HEK293 (cell line): ENCODE measurements at regions not wholly inside any gene's neighbourhood (a gene's known extent, or its start where the extent isn't known, plus 50 kb on each side); places are given as distances from the start of the nearest gene placed in this dataset.

ENCODE experiments used
- CTCF ChIA-PET: fragments of 350-600 bp; formaldehyde crosslinking; extraction: SDS; loops from one replicate; lab custom pipeline; 2021; ENCODE audit warnings: antibody characterized with exemption; lab: Yijun Ruan, JAX
- POLR2A ChIA-PET: fragments of 300-600 bp; formaldehyde crosslinking; extraction: SDS; loops from one replicate; lab custom pipeline; 2020; ENCODE audit warnings: antibody characterized with exemption, inconsistent platforms; lab: Yijun Ruan, JAX
- H3K27ac ChIP-seq: fragments of 200-500 bp; sonication (Bioruptor generic); 2 replicates; pipeline ENCODE4 v1.5.1; 2014; ENCODE audit warnings: low read depth, low read length, control low read depth, inconsistent platforms; ENCODE audit errors: extremely low read depth
- H3K36me3 ChIP-seq, 2 experiments: fragments of 200-500 bp in 1 of 2; sonication (Bioruptor generic) in 1 of 2; 1 replicate in 1 of 2; 2 replicates in 1 of 2; pipeline ENCODE4 v1.5.1; 2014 to 2017; ENCODE audit warnings: inconsistent platforms in 2 of 2, low read length in 2 of 2; ENCODE audit not compliant: control insufficient read depth in 2 of 2, insufficient read depth in 1 of 2
- H3K4me1 ChIP-seq: fragments of 200-500 bp; sonication (Bioruptor generic); 2 replicates; pipeline ENCODE4 v1.5.1; 2014; ENCODE audit warnings: mild to moderate bottlenecking, low read length, inconsistent platforms; ENCODE audit not compliant: control insufficient read depth, insufficient read depth
- H3K4me3 ChIP-seq: 2 replicates; pipeline ENCODE4 v1.5.1; 2011; ENCODE audit warnings: low read depth, mild to moderate bottlenecking, control low read depth, low read length, moderate library complexity
- H3K9me3 ChIP-seq: fragments of 200-500 bp; sonication (Bioruptor generic); 2 replicates; pipeline ENCODE4 v1.5.1; 2014; ENCODE audit warnings: low read depth, low read length, inconsistent platforms; ENCODE audit not compliant: control insufficient read depth, insufficient read depth
- BCL11A ChIP-seq: fragments of 450-650 bp; formaldehyde crosslinking; IDR thresholded peaks from 2 replicates; pipeline ENCODE4 v1.5.1; 2016; ENCODE audit warnings: low read depth, missing biosample characterization, missing genetic modification characterization
- GLIS2 ChIP-seq: fragments of 450-650 bp; formaldehyde crosslinking; IDR thresholded peaks from 2 replicates; pipeline ENCODE4 v1.5.1; 2016; ENCODE audit warnings: missing biosample characterization, missing genetic modification characterization
- HOXD13 ChIP-seq: sonication (generic); formaldehyde crosslinking; IDR thresholded peaks from 2 replicates; pipeline ENCODE4 v1.8.0; 2022; ENCODE audit warnings: missing genetic modification reagents, borderline replicate concordance
- KLF10 ChIP-seq: fragments of 450-650 bp; IDR thresholded peaks from 2 replicates; pipeline ENCODE4 v1.5.1; 2018; ENCODE audit warnings: missing biosample characterization, mild to moderate bottlenecking, missing genetic modification characterization
- SP3 ChIP-seq: fragments of 450-650 bp; formaldehyde crosslinking; IDR thresholded peaks from 2 replicates; pipeline ENCODE4 v1.5.1; 2016; ENCODE audit warnings: missing biosample characterization, missing genetic modification characterization
- ZFHX2 ChIP-seq: fragments of 450-650 bp; formaldehyde crosslinking; conservative IDR thresholded peaks from 2 replicates; pipeline ENCODE4 v1.5.1; 2016; ENCODE audit warnings: missing biosample characterization, missing genetic modification characterization
- ZIC2 ChIP-seq: fragments of 450-650 bp; formaldehyde crosslinking; IDR thresholded peaks from 2 replicates; pipeline ENCODE4 v1.5.1; 2016; ENCODE audit warnings: missing biosample characterization, missing genetic modification characterization
- ZNF112 ChIP-seq: fragments of 450-650 bp; formaldehyde crosslinking; IDR thresholded peaks from 2 replicates; pipeline ENCODE4 v1.5.0; 2017; ENCODE audit warnings: missing biosample characterization, missing genetic modification characterization
- ZNF114 ChIP-seq: fragments of 450-650 bp; formaldehyde crosslinking; IDR thresholded peaks from 2 replicates; pipeline ENCODE4 v1.5.0; 2017; ENCODE audit warnings: missing biosample characterization, missing genetic modification characterization
- ZNF16 ChIP-seq: fragments of 450-650 bp; formaldehyde crosslinking; IDR thresholded peaks from 2 replicates; pipeline ENCODE4 v1.5.1; 2016; ENCODE audit warnings: low read depth, missing biosample characterization, missing genetic modification characterization
- ZNF2 ChIP-seq: fragments of 450-650 bp; formaldehyde crosslinking; IDR thresholded peaks from 2 replicates; pipeline ENCODE4 v1.5.1; 2016; ENCODE audit warnings: missing biosample characterization, missing genetic modification characterization
- ZNF211 ChIP-seq: fragments of 450-650 bp; formaldehyde crosslinking; IDR thresholded peaks from 2 replicates; pipeline ENCODE4 v1.5.1; 2016; ENCODE audit warnings: low read depth, missing biosample characterization, missing genetic modification characterization
- ZNF311 ChIP-seq: fragments of 450-650 bp; formaldehyde crosslinking; IDR thresholded peaks from 2 replicates; pipeline ENCODE4 v1.5.1; 2017; ENCODE audit warnings: missing biosample characterization, missing genetic modification characterization, borderline replicate concordance
- ZNF350 ChIP-seq: fragments of 450-650 bp; formaldehyde crosslinking; IDR thresholded peaks from 2 replicates; pipeline ENCODE4 v1.5.0; 2017; ENCODE audit warnings: missing biosample characterization, mild to moderate bottlenecking, missing genetic modification characterization
- ZNF423 ChIP-seq: fragments of 450-650 bp; formaldehyde crosslinking; IDR thresholded peaks from 2 replicates; pipeline ENCODE4 v1.5.1; 2016; ENCODE audit warnings: missing biosample characterization, missing genetic modification characterization
- ZNF426 ChIP-seq: fragments of 450-650 bp; formaldehyde crosslinking; IDR thresholded peaks from 2 replicates; pipeline ENCODE4 v1.5.1; 2017; ENCODE audit warnings: missing biosample characterization, missing genetic modification characterization, mild to moderate bottlenecking, inconsistent platforms, moderate library complexity
- ZNF501 ChIP-seq: fragments of 450-650 bp; formaldehyde crosslinking; IDR thresholded peaks from 2 replicates; pipeline ENCODE4 v1.5.1; 2016; ENCODE audit warnings: missing biosample characterization, missing genetic modification characterization
- ZNF530 ChIP-seq: fragments of 450-650 bp; formaldehyde crosslinking; IDR thresholded peaks from 2 replicates; pipeline ENCODE4 v1.5.1; 2016; ENCODE audit warnings: low read depth, missing biosample characterization, missing genetic modification characterization
- ZNF670 ChIP-seq: fragments of 450-650 bp; formaldehyde crosslinking; IDR thresholded peaks from 2 replicates; pipeline ENCODE4 v1.5.1; 2016; ENCODE audit warnings: missing biosample characterization, missing genetic modification characterization, low read depth
- ZNF747 ChIP-seq: fragments of 450-650 bp; formaldehyde crosslinking; IDR thresholded peaks from 2 replicates; pipeline ENCODE4 v1.5.1; 2016; ENCODE audit warnings: missing biosample characterization, missing genetic modification characterization
- ZNF768 ChIP-seq: fragments of 450-650 bp; formaldehyde crosslinking; IDR thresholded peaks from 2 replicates; pipeline ENCODE4 v1.5.1; 2018; ENCODE audit warnings: missing biosample characterization, mild to moderate bottlenecking, missing genetic modification characterization
- ZNF785 ChIP-seq: fragments of 450-650 bp; formaldehyde crosslinking; IDR thresholded peaks from 2 replicates; pipeline ENCODE4 v1.5.1; 2016; ENCODE audit warnings: missing biosample characterization, missing genetic modification characterization
- ZSCAN30 ChIP-seq: fragments of 450-650 bp; IDR thresholded peaks from 2 replicates; pipeline ENCODE4 v1.5.1; 2018; ENCODE audit warnings: missing biosample characterization, mild to moderate bottlenecking, missing genetic modification characterization, moderate library complexity
- TF ChIP-seq, protein P1 (sequence below): fragments of 450-650 bp; formaldehyde crosslinking; optimal IDR thresholded peaks from 2 replicates; pipeline ENCODE3; 2016; ENCODE audit warnings: missing biosample characterization, mild to moderate bottlenecking, missing genetic modification characterization
- TF ChIP-seq, protein P2 (sequence below): fragments of 450-650 bp; formaldehyde crosslinking; IDR thresholded peaks from 2 replicates; pipeline ENCODE4 v1.5.1; 2016; ENCODE audit warnings: missing biosample characterization, missing genetic modification characterization, low read depth
- TF ChIP-seq, protein P3 (sequence below): fragments of 450-650 bp; formaldehyde crosslinking; IDR thresholded peaks from 2 replicates; pipeline ENCODE4 v1.5.1; 2017; ENCODE audit warnings: missing biosample characterization, mild to moderate bottlenecking, missing genetic modification characterization, moderate library complexity
- TF ChIP-seq, protein P4 (sequence below): fragments of 450-650 bp; formaldehyde crosslinking; IDR thresholded peaks from 2 replicates; pipeline ENCODE4 v1.5.1; 2017; ENCODE audit warnings: missing biosample characterization, missing genetic modification characterization
- TF ChIP-seq, protein P5 (sequence below): fragments of 450-650 bp; formaldehyde crosslinking; IDR thresholded peaks from 2 replicates; pipeline ENCODE4 v1.5.1; 2016; ENCODE audit warnings: missing biosample characterization, missing genetic modification characterization, low read depth

DNA sequence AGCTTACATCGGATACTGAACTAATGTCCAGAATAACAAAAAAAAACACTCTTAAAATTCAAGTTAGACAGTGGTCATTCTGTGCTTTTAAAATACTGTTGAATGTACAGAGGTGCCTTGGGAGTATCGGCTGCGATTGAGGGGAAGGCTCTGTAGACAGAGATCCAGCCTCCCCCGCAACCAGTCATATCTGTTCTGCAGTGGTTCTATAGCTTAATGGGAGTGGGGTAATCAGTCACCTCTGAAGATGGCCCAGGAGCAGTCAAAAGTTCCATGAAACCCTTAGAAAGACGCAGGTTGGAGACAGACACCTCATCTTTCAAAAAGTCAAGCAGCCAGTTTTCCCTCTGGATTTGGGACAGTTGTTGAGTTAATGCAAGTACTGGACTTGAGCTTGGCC is 1486.6 kb upstream of the TMEM132C start (continued):
- TF ChIP-seq, protein P1, sequence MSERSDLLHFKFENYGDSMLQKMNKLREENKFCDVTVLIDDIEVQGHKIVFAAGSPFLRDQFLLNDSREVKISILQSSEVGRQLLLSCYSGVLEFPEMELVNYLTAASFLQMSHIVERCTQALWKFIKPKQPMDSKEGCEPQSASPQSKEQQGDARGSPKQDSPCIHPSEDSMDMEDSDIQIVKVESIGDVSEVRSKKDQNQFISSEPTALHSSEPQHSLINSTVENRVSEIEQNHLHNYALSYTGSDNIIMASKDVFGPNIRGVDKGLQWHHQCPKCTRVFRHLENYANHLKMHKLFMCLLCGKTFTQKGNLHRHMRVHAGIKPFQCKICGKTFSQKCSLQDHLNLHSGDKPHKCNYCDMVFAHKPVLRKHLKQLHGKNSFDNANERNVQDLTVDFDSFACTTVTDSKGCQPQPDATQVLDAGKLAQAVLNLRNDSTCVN (tag by site-specific recombination), result no peak
- TF ChIP-seq ZNF785 (no peak), ZFHX2 (tag by site-specific recombination) (no peak), ZNF2 (tag by site-specific recombination) (no peak), ZNF426 (tag by site-specific recombination) (no peak), HOXD13 (no peak), ZNF501 (no peak), BCL11A (tag by site-specific recombination) (no peak)
- TF ChIP-seq, protein P2, sequence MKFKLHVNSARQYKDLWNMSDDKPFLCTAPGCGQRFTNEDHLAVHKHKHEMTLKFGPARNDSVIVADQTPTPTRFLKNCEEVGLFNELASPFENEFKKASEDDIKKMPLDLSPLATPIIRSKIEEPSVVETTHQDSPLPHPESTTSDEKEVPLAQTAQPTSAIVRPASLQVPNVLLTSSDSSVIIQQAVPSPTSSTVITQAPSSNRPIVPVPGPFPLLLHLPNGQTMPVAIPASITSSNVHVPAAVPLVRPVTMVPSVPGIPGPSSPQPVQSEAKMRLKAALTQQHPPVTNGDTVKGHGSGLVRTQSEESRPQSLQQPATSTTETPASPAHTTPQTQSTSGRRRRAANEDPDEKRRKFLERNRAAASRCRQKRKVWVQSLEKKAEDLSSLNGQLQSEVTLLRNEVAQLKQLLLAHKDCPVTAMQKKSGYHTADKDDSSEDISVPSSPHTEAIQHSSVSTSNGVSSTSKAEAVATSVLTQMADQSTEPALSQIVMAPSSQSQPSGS (tag by site-specific recombination), result no peak

DNA sequence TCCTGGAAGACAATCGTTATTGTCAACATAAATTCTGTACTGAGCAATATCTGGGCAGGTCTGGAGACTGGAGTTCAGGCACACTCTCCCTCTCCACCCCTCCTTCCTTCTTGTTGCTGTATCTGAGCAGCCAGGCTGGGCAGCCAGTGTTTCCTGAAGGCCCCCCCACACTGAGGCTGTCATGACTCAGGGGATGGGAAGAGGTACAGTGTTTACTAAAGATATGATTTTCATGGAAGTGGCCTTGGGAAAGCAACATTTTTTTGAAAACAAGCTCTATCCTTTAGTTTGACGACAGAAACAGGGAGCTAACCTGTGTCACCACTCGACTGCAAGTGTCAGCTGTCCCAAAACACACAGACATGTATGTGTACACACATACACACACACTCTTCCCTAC is 1485.4 kb upstream of the TMEM132C start:
- H3K4me1 ChIP-seq, result no peaks in the 10 kb centered on the region
- no peak for TF ChIP-seq GLIS2 (tag by site-specific recombination)
- ChIA-PET CTCF (interaction anchor here (0.6 to 1.1 kb wide), 2 partner anchors 9 to 89 kb away, joined by 3 to 4 read pairs; no protein-coding TSS in a partner anchor), POLR2A (no interaction called here)
- no peak overlapping the region for H3K27ac ChIP-seq
- no peaks in the 10 kb centered on the region for H3K9me3 ChIP-seq
- H3K36me3 ChIP-seq, result no peaks in the 10 kb centered on the region
- H3K4me3 ChIP-seq, result no peak overlapping the region

DNA sequence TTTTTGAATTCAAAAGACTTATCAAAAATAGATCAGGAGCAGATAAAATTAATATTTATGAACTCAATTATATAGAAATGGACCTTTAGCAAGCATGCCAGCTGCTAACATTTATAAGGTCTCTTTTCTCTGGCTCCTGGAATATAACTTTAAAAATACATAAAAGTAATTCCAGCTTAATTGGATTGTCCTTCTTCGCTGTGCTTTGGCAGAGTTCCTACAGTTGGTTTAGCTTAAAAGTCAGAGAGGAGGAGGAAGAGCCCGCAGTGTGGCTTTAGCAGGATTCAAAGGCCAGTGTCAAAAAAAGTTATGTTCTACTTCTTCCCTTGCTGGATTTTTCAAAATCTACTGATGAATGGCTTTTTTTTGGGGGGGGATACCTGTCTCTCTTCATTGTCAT is 1484.9 kb upstream of the TMEM132C start:
- no peaks in the 10 kb centered on the region for H3K4me1 ChIP-seq
- POLR2A ChIA-PET, result no interaction called here
- H3K36me3 ChIP-seq, result no peaks in the 10 kb centered on the region
- TF ChIP-seq ZNF2 (tag by site-specific recombination) (no peak), ZIC2 (tag by site-specific recombination) (no peak), ZNF112 (tag by site-specific recombination) (no peak), ZNF16 (tag by site-specific recombination) (no peak), SP3 (tag by site-specific recombination) (no peak), ZNF350 (tag by site-specific recombination) (no peak), KLF10 (tag by site-specific recombination) (no peak), ZNF423 (no peak), ZNF114 (tag by site-specific recombination) (no peak), ZNF747 (tag by site-specific recombination) (no peak), ZNF768 (tag by site-specific recombination) (no peak), ZNF670 (tag by site-specific recombination) (no peak), ZNF211 (tag by site-specific recombination) (no peak), ZNF311 (tag by site-specific recombination) (no peak), ZSCAN30 (tag by site-specific recombination) (no peak), ZNF530 (tag by site-specific recombination) (no peak)
- TF ChIP-seq, protein P3, sequence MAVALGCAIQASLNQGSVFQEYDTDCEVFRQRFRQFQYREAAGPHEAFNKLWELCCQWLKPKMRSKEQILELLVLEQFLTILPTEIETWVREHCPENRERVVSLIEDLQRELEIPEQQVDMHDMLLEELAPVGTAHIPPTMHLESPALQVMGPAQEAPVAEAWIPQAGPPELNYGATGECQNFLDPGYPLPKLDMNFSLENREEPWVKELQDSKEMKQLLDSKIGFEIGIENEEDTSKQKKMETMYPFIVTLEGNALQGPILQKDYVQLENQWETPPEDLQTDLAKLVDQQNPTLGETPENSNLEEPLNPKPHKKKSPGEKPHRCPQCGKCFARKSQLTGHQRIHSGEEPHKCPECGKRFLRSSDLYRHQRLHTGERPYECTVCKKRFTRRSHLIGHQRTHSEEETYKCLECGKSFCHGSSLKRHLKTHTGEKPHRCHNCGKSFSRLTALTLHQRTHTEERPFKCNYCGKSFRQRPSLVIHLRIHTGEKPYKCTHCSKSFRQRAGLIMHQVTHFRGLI (tag by site-specific recombination), result no peak
- TF ChIP-seq, protein P4, sequence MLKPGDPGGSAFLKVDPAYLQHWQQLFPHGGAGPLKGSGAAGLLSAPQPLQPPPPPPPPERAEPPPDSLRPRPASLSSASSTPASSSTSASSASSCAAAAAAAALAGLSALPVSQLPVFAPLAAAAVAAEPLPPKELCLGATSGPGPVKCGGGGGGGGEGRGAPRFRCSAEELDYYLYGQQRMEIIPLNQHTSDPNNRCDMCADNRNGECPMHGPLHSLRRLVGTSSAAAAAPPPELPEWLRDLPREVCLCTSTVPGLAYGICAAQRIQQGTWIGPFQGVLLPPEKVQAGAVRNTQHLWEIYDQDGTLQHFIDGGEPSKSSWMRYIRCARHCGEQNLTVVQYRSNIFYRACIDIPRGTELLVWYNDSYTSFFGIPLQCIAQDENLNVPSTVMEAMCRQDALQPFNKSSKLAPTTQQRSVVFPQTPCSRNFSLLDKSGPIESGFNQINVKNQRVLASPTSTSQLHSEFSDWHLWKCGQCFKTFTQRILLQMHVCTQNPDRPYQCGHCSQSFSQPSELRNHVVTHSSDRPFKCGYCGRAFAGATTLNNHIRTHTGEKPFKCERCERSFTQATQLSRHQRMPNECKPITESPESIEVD, result no peak
- TF ChIP-seq, protein P5, sequence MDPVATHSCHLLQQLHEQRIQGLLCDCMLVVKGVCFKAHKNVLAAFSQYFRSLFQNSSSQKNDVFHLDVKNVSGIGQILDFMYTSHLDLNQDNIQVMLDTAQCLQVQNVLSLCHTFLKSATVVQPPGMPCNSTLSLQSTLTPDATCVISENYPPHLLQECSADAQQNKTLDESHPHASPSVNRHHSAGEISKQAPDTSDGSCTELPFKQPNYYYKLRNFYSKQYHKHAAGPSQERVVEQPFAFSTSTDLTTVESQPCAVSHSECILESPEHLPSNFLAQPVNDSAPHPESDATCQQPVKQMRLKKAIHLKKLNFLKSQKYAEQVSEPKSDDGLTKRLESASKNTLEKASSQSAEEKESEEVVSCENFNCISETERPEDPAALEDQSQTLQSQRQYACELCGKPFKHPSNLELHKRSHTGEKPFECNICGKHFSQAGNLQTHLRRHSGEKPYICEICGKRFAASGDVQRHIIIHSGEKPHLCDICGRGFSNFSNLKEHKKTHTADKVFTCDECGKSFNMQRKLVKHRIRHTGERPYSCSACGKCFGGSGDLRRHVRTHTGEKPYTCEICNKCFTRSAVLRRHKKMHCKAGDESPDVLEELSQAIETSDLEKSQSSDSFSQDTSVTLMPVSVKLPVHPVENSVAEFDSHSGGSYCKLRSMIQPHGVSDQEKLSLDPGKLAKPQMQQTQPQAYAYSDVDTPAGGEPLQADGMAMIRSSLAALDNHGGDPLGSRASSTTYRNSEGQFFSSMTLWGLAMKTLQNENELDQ (tag by site-specific recombination), result no peak
- no peak overlapping the region for H3K27ac ChIP-seq
- H3K4me3 ChIP-seq, result no peak overlapping the region
- CTCF ChIA-PET, result interaction anchor here (1.1 kb wide), 1 partner anchor 10 kb away, joined by 4 read pairs; no protein-coding TSS in a partner anchor
- H3K9me3 ChIP-seq, result no peaks in the 10 kb centered on the region
